ENCODE measurements at regions not wholly inside any gene's neighbourhood (a gene's known extent, or its start where the extent isn't known, plus 50 kb on each side); places are given as distances from the start of the nearest gene placed in this dataset.

DNA sequence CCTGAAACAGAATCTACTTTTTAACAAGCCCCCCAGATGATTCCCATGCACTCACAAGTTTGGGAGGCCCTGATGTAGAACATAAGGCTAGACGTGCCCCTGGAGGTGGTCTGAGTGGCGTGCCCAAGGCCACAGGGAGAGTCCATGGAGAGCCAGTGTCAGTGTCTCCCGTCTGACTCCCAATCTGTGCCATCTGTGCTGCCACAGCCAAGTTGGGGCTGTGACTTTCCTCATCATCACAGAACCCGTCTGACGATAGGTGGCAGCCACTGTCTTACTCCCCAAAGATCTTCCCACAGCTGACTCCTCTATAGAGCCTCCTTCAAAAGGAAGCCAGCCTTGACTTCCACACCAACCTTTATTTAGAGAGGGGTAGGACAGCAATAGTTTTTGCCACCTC is 470.5 kb downstream of the SOX6 start:
- TF ChIP-seq, protein P1, sequence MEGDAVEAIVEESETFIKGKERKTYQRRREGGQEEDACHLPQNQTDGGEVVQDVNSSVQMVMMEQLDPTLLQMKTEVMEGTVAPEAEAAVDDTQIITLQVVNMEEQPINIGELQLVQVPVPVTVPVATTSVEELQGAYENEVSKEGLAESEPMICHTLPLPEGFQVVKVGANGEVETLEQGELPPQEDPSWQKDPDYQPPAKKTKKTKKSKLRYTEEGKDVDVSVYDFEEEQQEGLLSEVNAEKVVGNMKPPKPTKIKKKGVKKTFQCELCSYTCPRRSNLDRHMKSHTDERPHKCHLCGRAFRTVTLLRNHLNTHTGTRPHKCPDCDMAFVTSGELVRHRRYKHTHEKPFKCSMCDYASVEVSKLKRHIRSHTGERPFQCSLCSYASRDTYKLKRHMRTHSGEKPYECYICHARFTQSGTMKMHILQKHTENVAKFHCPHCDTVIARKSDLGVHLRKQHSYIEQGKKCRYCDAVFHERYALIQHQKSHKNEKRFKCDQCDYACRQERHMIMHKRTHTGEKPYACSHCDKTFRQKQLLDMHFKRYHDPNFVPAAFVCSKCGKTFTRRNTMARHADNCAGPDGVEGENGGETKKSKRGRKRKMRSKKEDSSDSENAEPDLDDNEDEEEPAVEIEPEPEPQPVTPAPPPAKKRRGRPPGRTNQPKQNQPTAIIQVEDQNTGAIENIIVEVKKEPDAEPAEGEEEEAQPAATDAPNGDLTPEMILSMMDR (IDR thresholded peaks at IDR 0.05; ENCODE audit: extremely low read depth, missing control alignments) = no peak
- DNase-seq (ENCODE audit: low spot score) = no peak

DNA sequence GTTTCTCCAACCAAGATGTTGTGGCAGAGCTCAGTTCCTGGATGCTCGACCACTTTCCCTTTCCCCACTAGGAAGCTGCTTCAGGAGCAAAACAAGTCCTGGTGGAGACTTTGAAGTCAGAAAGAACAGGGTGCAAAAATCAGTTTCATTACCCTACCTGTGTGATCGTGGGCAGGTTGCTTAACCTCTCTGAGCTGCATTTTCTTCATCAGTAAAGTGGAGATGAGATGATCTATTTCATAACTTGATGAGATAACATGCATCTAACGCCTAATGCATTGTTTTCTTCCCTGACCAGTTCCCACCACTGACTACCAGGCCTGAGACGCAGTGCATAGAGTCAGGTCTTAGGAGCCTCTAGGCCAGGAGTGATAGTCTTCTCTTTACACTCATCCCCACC is 470.0 kb downstream of the SOX6 start:
- no peak for DNase-seq (ENCODE audit: low spot score)
- TF ChIP-seq, protein P1 (IDR thresholded peaks at IDR 0.05; ENCODE audit: extremely low read depth, missing control alignments) = no peak

DNA sequence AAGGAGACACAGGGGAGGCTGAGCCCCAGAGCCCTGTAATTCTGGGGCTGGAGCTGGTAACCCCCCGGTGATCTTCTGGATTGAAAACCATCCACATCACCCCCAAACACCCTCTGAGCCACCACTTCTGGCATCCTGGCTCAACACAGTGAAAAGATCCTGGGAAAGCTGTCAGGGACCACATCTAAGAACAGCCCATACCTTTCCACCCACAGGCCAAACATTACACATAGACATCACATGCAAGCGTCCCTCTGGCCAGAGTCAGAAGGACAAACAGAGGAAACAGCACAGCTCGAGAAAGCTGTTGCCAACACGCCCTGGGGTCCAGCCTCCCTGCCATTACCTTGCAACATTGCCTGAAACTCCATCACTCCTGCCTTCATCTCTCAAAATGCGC is 469.5 kb downstream of the SOX6 start:
- TF ChIP-seq, protein P1 (IDR thresholded peaks at IDR 0.05; ENCODE audit: extremely low read depth, missing control alignments) = no peak
- DNase-seq (ENCODE audit: low spot score) = no peak

DNA sequence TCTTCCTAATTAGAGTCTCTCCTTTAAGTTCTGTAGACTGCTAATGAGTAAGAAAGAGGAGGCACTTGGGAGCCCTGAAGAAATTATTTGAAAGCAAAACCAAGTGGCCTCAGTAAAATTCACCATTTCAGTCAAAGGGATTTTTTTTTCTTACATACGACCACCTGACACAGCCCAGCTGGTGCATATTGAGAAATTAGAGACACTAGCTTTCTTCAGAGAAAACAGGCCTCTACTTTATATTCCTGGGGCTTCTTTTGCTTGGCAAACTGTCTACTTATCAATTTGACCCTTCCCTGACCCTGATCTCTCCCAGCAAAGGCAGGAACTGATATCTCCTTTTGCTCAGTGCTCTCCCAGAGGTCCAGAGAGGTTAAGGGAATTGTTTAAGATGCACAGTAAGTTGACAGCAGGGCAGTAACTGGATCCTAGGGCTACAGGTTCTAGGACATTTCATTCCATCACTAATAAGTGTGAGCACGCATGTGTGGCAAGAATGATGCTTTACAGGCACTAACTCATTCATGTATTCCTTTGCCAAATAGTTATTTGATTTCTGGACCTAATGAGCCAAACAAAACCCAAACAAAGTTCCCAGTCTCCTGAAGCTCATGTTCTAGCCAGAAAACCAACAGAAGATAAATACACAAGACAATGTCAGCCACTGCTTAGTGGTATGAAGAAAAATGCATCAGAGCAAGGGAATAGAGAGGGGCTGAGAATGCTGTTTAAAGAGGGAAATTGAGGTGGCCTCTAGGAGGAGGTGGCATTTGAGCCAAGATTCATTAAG is 467.6 kb downstream of the SOX6 start:
- TF ChIP-seq, protein P1 (IDR thresholded peaks at IDR 0.05; ENCODE audit: extremely low read depth, missing control alignments) = no peak
- no peak for DNase-seq (ENCODE audit: low spot score)

DNA sequence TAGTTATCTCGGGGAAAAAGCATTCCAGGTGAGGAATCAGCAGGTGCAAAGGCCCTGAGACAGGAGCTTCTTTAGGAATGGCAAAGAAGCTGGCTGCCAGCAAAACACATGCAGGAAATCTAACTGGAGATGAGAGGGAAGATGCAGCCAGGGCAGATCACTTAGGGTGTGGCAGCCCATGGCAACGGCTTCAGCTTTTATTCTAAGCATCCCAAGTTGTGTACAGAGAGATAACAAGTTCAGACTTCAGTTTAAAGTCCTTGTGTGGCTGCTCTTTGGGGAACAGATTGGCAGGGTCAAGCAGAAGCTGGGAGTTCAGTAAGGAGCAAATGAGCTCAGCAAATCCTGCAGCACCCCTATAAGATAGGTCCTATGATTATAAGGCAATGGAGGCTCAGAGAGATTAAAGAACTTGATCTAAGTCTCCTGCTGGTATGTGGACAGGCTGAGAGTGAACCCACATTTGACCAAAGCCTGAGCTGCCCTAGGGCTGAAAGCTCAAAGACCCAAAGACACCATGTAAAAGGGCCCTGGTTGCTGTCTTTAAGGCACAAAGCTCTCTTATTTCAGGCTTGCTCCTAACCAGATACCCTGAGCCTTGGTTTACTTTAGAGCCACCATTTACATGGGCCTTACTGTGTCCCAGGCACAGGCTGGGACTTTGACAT is 466.8 kb downstream of the SOX6 start:
- TF ChIP-seq, protein P1 (IDR thresholded peaks at IDR 0.05; ENCODE audit: extremely low read depth, missing control alignments) = no peak
- DNase-seq (ENCODE audit: low spot score) = no peak

DNA sequence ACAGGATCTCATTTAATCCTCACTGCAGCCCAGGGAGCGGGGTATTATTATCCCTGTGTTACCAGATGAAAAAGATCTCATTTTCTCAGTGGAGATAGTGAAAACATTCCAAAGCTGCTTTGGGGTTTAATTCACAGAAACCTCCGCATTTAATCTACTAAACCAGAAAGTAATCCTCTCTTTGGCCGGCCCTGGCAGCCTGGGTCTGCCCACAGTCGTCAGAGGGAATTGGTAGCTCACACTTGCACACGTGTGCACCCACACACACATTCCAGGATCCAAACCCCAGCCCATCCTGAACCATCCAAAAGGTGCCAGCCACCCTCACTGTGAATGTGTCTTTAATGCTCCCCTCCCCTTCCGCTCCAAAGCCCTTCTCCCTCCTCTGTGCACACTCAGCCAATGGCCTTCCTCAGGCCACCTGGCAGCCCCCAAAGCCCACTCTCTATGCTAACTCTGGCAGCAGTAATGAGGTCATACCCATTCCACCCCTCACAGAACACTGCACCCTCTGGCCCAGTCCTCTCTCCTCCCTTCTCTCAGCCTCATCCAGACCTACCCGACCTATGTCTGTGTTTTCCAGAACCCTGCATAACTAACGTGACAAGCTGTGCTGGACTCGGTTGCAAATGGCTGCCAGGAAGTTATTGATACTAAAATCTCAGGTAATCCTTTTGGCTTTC is 466.2 kb downstream of the SOX6 start:
- TF ChIP-seq, protein P1 (IDR thresholded peaks at IDR 0.05; ENCODE audit: extremely low read depth, missing control alignments) = no peak
- DNase-seq (ENCODE audit: low spot score) = no peak

DNA sequence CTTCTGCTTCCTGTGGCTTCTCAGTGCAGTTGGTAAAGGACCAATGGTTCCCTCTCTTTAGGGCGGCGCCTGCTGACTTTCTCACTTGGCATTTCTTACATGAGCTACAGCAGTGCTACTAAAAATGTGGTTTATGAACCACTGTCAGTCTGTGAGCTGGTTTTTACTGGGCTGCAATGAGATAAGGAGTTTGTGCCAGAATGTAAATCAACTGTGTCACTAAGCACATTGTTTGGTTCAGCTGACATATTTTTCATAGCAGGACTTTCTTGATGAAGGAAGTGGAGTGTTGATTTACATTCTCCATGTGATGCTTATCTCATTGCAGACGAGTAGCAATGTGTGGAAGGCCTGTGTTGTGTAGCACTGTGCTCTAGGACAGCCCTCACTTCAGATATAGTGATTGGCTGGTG is 463.3 kb downstream of the SOX6 start:
- TF ChIP-seq, protein P1 (IDR thresholded peaks at IDR 0.05; ENCODE audit: extremely low read depth, missing control alignments) = no peak
- DNase-seq (ENCODE audit: low spot score) = no peak

Data from GM20000 (cell line).